ENCODE measurements at regions not wholly inside any gene's neighbourhood (a gene's known extent, or its start where the extent isn't known, plus 50 kb on each side); places are given as distances from the start of the nearest gene placed in this dataset.

DNA sequence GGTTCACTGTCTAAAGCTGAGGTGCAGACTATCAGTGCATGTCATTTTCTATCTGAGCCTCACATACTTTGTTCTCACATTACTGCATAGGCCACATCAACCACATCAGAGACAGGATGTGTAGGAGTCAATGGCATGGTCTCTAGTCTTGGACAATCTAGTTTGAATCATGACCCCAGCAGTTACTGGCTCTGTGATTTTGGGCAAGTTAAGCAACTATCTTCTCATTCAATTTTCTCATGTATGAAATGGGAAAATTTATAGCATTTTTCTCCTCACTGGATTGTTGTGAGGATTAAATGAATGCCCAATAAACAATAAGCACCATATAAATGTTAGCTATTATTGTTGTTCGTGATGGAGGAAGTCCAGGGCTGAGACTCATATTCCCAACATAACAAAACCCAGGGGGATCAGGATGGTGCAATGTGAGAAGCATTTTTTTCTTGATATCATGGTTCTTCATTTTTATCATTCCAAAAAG, 432.6 kb downstream of the LRIG3 start:
- DNase-seq (ENCODE audit: low read depth): peak; percentile 76
- TF ChIP-seq, protein P1, sequence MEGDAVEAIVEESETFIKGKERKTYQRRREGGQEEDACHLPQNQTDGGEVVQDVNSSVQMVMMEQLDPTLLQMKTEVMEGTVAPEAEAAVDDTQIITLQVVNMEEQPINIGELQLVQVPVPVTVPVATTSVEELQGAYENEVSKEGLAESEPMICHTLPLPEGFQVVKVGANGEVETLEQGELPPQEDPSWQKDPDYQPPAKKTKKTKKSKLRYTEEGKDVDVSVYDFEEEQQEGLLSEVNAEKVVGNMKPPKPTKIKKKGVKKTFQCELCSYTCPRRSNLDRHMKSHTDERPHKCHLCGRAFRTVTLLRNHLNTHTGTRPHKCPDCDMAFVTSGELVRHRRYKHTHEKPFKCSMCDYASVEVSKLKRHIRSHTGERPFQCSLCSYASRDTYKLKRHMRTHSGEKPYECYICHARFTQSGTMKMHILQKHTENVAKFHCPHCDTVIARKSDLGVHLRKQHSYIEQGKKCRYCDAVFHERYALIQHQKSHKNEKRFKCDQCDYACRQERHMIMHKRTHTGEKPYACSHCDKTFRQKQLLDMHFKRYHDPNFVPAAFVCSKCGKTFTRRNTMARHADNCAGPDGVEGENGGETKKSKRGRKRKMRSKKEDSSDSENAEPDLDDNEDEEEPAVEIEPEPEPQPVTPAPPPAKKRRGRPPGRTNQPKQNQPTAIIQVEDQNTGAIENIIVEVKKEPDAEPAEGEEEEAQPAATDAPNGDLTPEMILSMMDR (IDR thresholded peaks at IDR 0.05; ENCODE audit: low read length, missing control alignments): no peak
- H3K4me3 ChIP-seq (replicated peaks; ENCODE audit: low read depth, low read length): no peak overlapping the region

DNA sequence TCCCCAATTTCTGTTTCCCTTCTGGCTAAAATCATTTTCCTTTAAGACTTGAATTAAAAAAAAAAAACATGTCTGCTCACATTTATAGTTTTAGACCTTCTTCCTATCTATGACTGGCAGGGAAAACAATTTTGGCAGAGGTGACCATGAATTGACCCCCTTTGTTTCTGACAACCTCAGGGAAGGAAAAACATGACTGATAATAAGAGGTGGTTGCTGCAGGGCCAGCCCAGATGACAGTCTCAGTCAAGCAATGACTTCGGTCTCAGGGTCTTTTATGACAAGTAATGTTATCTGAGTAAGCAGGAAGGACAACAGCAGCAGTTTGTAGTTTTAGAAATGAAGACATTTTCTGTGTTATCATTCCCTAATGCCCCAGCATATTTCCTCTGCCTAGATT, 430.9 kb downstream of the LRIG3 start:
- no peak overlapping the region for H3K4me3 ChIP-seq (replicated peaks; ENCODE audit: low read depth, low read length)
- TF ChIP-seq, protein P1 (IDR thresholded peaks at IDR 0.05; ENCODE audit: low read length, missing control alignments): no peak

DNA sequence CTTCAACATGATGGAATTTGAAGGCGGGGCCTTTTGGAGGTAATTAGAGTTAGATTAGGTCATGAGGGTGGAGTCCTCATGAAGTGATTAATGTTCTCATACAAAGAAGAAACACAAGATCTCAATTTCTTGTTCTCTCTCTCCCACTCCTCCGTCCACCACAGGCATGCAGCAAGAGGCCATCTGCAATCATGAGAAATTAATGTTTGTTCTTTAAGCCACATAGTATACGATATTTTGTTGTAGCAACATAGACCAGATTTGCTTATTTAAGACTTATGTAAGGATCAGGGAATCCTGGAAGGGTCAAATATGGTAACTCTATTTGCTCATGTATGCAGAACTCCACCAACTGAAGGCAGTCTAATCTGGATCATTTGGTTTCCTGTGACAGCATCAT, 429.0 kb downstream of the LRIG3 start:
- no peak overlapping the region for H3K4me3 ChIP-seq (replicated peaks; ENCODE audit: low read depth, low read length)
- peak; percentile 43 for DNase-seq (ENCODE audit: low read depth)
- TF ChIP-seq, protein P1 (IDR thresholded peaks at IDR 0.05; ENCODE audit: low read length, missing control alignments): no peak

More for the DNA sequence above, 430.9 kb downstream of the LRIG3 start:
- no peak for DNase-seq (ENCODE audit: low read depth)

DNA sequence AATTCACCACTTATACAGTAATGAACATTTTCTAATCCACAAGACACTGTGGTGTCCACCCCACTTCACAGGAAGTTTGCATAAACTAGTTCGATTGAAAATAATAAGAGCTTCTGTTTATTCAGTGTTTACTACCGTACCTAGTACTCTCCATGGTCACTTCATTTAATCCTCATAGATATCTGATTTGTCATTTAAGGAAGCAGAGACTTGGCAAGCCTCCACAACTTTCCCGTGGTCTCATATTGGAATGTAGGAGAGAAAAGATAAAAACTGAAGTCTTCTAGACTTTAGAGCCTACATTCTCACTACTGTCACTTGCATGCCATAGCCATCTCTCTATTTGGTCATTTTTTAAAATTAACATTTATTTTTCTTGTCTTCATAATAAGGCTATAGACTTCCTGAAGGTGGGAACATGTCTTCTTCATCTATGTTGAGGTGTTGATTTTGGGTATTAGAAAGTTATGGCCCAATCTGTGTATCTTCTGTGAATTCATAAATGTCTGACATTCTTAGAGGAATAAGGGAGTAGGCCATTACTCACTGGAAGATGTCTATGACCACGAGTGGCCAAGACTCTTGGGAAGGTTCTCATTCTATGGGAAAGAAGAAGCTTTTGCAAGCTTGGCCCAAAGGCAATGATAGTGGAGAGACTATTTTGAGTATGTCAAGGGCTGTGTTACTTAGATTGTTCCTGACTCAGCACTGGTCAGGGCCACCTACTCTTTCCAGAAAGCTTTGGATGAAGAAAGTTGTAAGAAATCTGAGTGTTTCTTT, 423.7 kb downstream of the LRIG3 start:
- TF ChIP-seq, protein P1 (IDR thresholded peaks at IDR 0.05; ENCODE audit: low read length, missing control alignments): no peak
- peak; percentile 31 for DNase-seq (ENCODE audit: low read depth)

DNA sequence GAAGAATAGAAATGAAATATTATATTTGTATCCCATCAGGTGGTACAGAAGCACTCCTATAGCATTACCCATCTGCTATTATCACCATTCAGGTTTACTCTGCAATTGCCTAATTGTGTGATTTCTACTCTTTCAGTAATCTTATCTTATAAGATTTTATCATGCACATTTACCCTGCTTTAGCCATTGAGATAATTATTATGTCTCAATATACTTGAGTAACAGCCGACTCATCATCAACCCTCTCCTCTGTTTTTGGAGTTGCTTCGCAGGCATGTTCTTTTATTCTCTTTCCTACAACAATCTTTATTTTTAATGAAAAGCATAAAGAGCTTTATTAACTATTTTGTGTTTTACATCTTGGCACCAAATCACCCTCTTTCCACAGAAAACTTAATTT, 419.9 kb downstream of the LRIG3 start:
- DNase-seq (ENCODE audit: low read depth): no peak
- TF ChIP-seq, protein P1 (IDR thresholded peaks at IDR 0.05; ENCODE audit: low read length, missing control alignments): no peak
- H3K4me3 ChIP-seq (replicated peaks; ENCODE audit: low read depth, low read length): no peak overlapping the region

More for the DNA sequence above, 423.7 kb downstream of the LRIG3 start:
- H3K4me3 ChIP-seq (replicated peaks; ENCODE audit: low read depth, low read length): no peak overlapping the region

DNA sequence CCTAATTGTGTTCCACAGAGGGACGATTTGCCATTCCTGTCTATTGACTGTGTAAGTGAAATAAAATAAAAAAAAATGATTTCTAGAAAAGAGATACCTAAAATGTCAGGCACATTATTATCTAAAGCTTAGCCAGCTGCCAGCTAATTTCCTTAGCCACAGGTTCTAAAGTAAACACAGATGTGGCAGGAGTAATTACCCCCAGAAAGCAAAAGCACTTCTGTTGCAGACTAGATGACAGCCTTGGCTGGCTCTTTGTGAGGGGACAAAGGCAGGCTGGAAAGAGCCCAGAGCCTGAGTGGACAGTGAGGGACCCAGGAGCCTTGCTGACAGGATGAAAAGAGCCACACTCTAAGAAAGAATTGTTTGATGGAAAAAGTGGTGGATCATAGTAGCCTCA, 418.1 kb downstream of the LRIG3 start:
- no peak for DNase-seq (ENCODE audit: low read depth)
- TF ChIP-seq, protein P1 (IDR thresholded peaks at IDR 0.05; ENCODE audit: low read length, missing control alignments): no peak
- no peak overlapping the region for H3K4me3 ChIP-seq (replicated peaks; ENCODE audit: low read depth, low read length)

DNA sequence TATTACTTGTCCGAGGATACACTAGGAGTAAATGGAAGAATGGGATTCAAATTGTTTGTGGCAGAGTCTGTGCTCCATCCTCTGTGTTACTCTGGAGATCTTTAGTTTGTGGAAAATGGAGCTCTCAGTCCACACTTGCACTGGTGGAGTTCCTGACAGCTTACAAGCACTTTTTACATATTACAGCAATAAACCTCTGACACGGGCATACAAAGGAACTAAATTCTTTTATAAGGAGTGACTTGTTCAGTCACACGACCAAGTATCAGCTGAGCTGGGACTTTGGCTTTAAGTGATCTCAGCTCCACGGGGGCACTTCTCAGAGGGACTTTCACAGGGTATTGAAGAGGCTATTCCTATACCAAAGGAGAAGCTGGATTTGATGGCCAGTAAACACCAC, 417.5 kb downstream of the LRIG3 start:
- TF ChIP-seq, protein P1 (IDR thresholded peaks at IDR 0.05; ENCODE audit: low read length, missing control alignments): no peak
- no peak for DNase-seq (ENCODE audit: low read depth)
- H3K4me3 ChIP-seq (replicated peaks; ENCODE audit: low read depth, low read length): no peak overlapping the region

Data from fibroblast of pulmonary artery (primary cell).